HepG2 (cell line): ENCODE measurements at regions not wholly inside any gene's neighbourhood (a gene's known extent, or its start where the extent isn't known, plus 50 kb on each side); places are given as distances from the start of the nearest gene placed in this dataset.

ENCODE experiments used
- CTCF ChIP-seq: sonication (generic); formaldehyde crosslinking; IDR thresholded peaks from 2 replicates; pipeline ENCODE4 v1.5.0; 2020; ENCODE audit warnings: mild to moderate bottlenecking, missing genetic modification reagents, moderate library complexity
- EZH2 ChIP-seq: conservative IDR thresholded peaks from 2 replicates; pipeline ENCODE4 v1.6.1; 2012; ENCODE audit warnings: mild to moderate bottlenecking, low read depth, low read length, moderate library complexity
- GABPA ChIP-seq, 2 experiments: IDR thresholded peaks; 2 replicates each; pipeline ENCODE4 v1.6.1; 2011 to 2016; ENCODE audit warnings: low read depth in 2 of 2, low read length in 1 of 2, missing biosample characterization in 1 of 2, missing genetic modification characterization in 1 of 2
- RFX5 ChIP-seq: IDR thresholded peaks from 2 replicates; pipeline ENCODE4 v1.6.1; 2011; ENCODE audit warnings: low read depth, low read length, improper control_type of control experiment
- ZNF513 ChIP-seq: sonication (generic); formaldehyde crosslinking; conservative IDR thresholded peaks from 2 replicates; pipeline ENCODE4 v1.5.0; 2020; ENCODE audit warnings: missing genetic modification reagents
- TF ChIP-seq, protein P1 (sequence below): sonication (generic); formaldehyde crosslinking; IDR thresholded peaks from 2 replicates; pipeline ENCODE4 v1.4.0; 2020; ENCODE audit warnings: missing genetic modification reagents

DNA sequence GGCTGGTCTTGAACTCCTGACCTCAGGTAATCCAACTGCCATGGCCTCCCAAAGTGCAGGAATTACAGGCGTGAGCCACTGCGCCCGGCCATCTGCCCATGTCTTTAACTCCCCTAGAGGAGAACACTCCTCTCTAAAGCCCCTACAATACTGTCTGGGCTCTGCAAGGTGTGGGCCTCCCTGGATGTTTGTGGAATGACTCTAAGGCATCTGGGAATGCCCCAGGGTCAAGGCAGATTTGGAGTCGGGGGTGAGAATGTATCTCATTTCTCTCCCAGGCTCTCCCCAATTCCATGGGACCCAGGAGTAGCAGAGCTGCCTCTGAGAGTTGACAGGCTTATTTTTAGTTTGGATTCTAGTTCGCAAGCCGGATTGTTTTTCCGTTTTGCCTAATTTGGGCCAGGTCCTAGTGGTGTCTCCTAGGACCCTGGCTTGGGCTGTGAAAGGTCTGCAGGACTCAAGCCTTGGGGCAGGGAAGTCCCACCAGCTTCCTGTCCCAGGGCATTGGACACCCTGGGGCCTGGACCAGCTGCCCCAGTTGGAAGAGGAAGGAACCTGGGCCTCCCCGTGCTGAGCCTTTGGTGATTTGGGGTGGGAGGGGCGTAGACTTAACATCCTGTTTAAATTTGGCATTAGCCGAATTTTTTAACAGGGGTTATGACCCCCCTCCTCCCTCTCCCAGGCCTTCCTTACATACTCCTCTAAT is 53.5 kb downstream of the MAGEF1 start:
- TF ChIP-seq CTCF (CRISPR knock-in tag) (no peak), EZH2 (no peak), ZNF513 (no peak), GABPA (IDR thresholded peaks at IDR 0.05; ENCODE audit: low read depth, low read length) (no peak), GABPA (CRISPR knock-in tag; IDR thresholded peaks at IDR 0.05; ENCODE audit: low read depth) (no peak), RFX5 (no peak)
- TF ChIP-seq, protein P1, sequence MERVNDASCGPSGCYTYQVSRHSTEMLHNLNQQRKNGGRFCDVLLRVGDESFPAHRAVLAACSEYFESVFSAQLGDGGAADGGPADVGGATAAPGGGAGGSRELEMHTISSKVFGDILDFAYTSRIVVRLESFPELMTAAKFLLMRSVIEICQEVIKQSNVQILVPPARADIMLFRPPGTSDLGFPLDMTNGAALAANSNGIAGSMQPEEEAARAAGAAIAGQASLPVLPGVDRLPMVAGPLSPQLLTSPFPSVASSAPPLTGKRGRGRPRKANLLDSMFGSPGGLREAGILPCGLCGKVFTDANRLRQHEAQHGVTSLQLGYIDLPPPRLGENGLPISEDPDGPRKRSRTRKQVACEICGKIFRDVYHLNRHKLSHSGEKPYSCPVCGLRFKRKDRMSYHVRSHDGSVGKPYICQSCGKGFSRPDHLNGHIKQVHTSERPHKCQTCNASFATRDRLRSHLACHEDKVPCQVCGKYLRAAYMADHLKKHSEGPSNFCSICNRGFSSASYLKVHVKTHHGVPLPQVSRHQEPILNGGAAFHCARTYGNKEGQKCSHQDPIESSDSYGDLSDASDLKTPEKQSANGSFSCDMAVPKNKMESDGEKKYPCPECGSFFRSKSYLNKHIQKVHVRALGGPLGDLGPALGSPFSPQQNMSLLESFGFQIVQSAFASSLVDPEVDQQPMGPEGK (CRISPR knock-in tag): no peak
